Hepatocyte (in vitro differentiated cells): ENCODE measurements at regions not wholly inside any gene's neighbourhood (a gene's known extent, or its start where the extent isn't known, plus 50 kb on each side); places are given as distances from the start of the nearest gene placed in this dataset.

Experiments
- DNase-seq: peaks from one replicate; pipeline ENCODE4 v3.0.0-alpha.2; 2016; ENCODE audit warnings: low spot score
- H2AFZ ChIP-seq: fragments of 200-600 bp; sonication (generic); 2 replicates; pipeline ENCODE4 v1.6.0; 2016; ENCODE audit warnings: antibody characterized with exemption, mild to moderate bottlenecking
- H3K27ac ChIP-seq: fragments of 200-600 bp; sonication (generic); 2 replicates; pipeline ENCODE4 v1.5.1; 2016; ENCODE audit warnings: mild to moderate bottlenecking
- H3K27me3 ChIP-seq: fragments of 200-600 bp; sonication (generic); 2 replicates; pipeline ENCODE4 v1.6.1; 2016
- H3K36me3 ChIP-seq: fragments of 200-600 bp; sonication (generic); replicated peaks from 2 replicates; pipeline ENCODE4 v1.5.1; 2016; ENCODE audit warnings: low read depth; ENCODE audit not compliant: insufficient read depth
- H3K4me1 ChIP-seq: fragments of 200-600 bp; sonication (generic); 2 replicates; pipeline ENCODE4 v1.5.1; 2016; ENCODE audit warnings: mild to moderate bottlenecking, moderate library complexity; ENCODE audit not compliant: insufficient read depth
- H3K4me2 ChIP-seq: fragments of 200-600 bp; sonication (generic); 2 replicates; pipeline ENCODE4 v1.6.0; 2016
- H3K4me3 ChIP-seq: fragments of 200-600 bp; sonication (generic); 2 replicates; pipeline ENCODE4 v1.5.1; 2016; ENCODE audit warnings: mild to moderate bottlenecking
- H3K79me2 ChIP-seq: fragments of 200-600 bp; sonication (generic); 2 replicates; pipeline ENCODE4 v1.6.0; 2017; ENCODE audit warnings: mild to moderate bottlenecking
- H3K9me2 ChIP-seq: fragments of 200-600 bp; sonication (generic); replicated peaks from 2 replicates; pipeline ENCODE4 v1.6.0; 2017; ENCODE audit warnings: mild to moderate bottlenecking; ENCODE audit not compliant: insufficient read depth
- H3K9me3 ChIP-seq: fragments of 200-600 bp; sonication (generic); 2 replicates; pipeline ENCODE4 v1.5.1; 2016; ENCODE audit warnings: low read depth, mild to moderate bottlenecking
- H4K20me1 ChIP-seq: fragments of 200-600 bp; sonication (generic); 2 replicates; pipeline ENCODE4 v1.6.0; 2016; ENCODE audit warnings: mild to moderate bottlenecking; ENCODE audit not compliant: insufficient read depth, poor library complexity, severe bottlenecking
- EZH2 ChIP-seq: fragments of 200-600 bp; sonication (generic); IDR thresholded peaks from 2 replicates; pipeline ENCODE4 v1.6.1; 2016; ENCODE audit warnings: antibody characterized with exemption, mild to moderate bottlenecking, borderline replicate concordance
- EZH2phosphoT487 ChIP-seq: fragments of 200-600 bp; sonication (generic); IDR thresholded peaks from one replicate; pipeline ENCODE4 v1.6.1; 2018; ENCODE audit warnings: antibody characterized with exemption, mild to moderate bottlenecking, low read depth, moderate library complexity; ENCODE audit not compliant: unreplicated experiment, severe bottlenecking
- WGBS: methylation state at CpG from one replicate; pipeline ENCODE4 v1.1.6; 2016; ENCODE audit warnings: low lambda C conversion rate; ENCODE audit errors: missing lambda C conversion rate; 5-methylcytosine and 5-hydroxymethylcytosine counted together
- TF ChIP-seq, protein P1 (sequence below): fragments of 200-600 bp; sonication (generic); IDR thresholded peaks from 2 replicates; pipeline ENCODE4 v1.5.1; 2016; ENCODE audit warnings: antibody characterized with exemption, mild to moderate bottlenecking; ENCODE audit not compliant: poor library complexity

DNA sequence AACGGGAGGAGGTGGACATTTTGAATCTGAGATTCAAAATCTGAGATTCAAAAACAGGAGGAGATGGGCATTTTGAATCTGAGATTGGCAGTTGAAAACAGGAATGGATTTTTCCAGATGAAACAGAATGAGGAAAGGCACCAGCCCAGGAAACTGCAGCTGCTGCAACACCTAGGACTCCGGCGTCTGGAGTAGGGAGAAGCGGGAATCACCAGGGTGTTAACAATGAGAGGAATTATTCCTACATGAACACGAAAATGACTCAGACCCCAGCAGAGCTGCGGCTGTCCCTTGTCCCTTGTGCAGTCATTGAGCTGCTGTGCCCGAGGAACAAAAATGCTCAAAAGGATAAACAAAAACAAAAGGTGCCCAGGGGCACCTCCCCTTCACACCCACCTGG is 59.9 kb upstream of the KAT6B start:
- DNase-seq, result no peak
- no peaks in the 10 kb centered on the region for H3K36me3 ChIP-seq
- H3K9me3 ChIP-seq, result no peaks in the 10 kb centered on the region
- H3K9me2 ChIP-seq, result no peaks in the 10 kb centered on the region
- no peaks in the 10 kb centered on the region for H3K27me3 ChIP-seq
- H4K20me1 ChIP-seq, result no peaks in the 10 kb centered on the region
- H3K4me1 ChIP-seq, result no peaks in the 10 kb centered on the region
- H3K27ac ChIP-seq, result no peak overlapping the region
- WGBS, result 76% methylated on average over 7 of the region's 7 CpGs
- no peaks in the 10 kb centered on the region for H3K79me2 ChIP-seq
- no peak overlapping the region for H3K4me2 ChIP-seq
- no peak overlapping the region for H2AFZ ChIP-seq
- TF ChIP-seq EZH2phosphoT487, result no peak
- TF ChIP-seq EZH2, result no peak
- TF ChIP-seq, protein P1, sequence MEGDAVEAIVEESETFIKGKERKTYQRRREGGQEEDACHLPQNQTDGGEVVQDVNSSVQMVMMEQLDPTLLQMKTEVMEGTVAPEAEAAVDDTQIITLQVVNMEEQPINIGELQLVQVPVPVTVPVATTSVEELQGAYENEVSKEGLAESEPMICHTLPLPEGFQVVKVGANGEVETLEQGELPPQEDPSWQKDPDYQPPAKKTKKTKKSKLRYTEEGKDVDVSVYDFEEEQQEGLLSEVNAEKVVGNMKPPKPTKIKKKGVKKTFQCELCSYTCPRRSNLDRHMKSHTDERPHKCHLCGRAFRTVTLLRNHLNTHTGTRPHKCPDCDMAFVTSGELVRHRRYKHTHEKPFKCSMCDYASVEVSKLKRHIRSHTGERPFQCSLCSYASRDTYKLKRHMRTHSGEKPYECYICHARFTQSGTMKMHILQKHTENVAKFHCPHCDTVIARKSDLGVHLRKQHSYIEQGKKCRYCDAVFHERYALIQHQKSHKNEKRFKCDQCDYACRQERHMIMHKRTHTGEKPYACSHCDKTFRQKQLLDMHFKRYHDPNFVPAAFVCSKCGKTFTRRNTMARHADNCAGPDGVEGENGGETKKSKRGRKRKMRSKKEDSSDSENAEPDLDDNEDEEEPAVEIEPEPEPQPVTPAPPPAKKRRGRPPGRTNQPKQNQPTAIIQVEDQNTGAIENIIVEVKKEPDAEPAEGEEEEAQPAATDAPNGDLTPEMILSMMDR, result no peak
- no peak overlapping the region for H3K4me3 ChIP-seq

GRCh38 chr10:74770400-74770799 is 56.0 kb upstream of the KAT6B start:
- H3K27me3 ChIP-seq, result no peaks in the 10 kb centered on the region
- DNase-seq, result no peak
- no peak overlapping the region for H3K27ac ChIP-seq
- H3K4me2 ChIP-seq, result no peak overlapping the region
- TF ChIP-seq EZH2phosphoT487 (no peak), EZH2 (no peak)
- TF ChIP-seq, protein P1, result no peak
- H3K9me2 ChIP-seq, result no peaks in the 10 kb centered on the region
- H3K36me3 ChIP-seq, result no peaks in the 10 kb centered on the region
- no peak overlapping the region for H3K4me3 ChIP-seq
- no peaks in the 10 kb centered on the region for H3K79me2 ChIP-seq
- no peaks in the 10 kb centered on the region for H3K9me3 ChIP-seq
- no peak overlapping the region for H2AFZ ChIP-seq
- H3K4me1 ChIP-seq, result no peaks in the 10 kb centered on the region
- no peaks in the 10 kb centered on the region for H4K20me1 ChIP-seq

GRCh38 chr10:74771054-74771453 is 55.3 kb upstream of the KAT6B start:
- Histone ChIP-seq H3K27me3 (no peaks in the 10 kb centered on the region), H2AFZ (no peak overlapping the region), H3K36me3 (no peaks in the 10 kb centered on the region), H3K79me2 (no peaks in the 10 kb centered on the region), H3K4me1 (no peaks in the 10 kb centered on the region), H3K27ac (no peak overlapping the region), H3K9me3 (no peaks in the 10 kb centered on the region), H3K4me3 (no peak overlapping the region), H3K4me2 (no peak overlapping the region), H4K20me1 (no peaks in the 10 kb centered on the region), H3K9me2 (no peaks in the 10 kb centered on the region)
- no peak for DNase-seq
- 85% methylated on average over 6 of the region's 6 CpGs for WGBS
- TF ChIP-seq EZH2 (no peak), EZH2phosphoT487 (no peak)
- TF ChIP-seq, protein P1, result no peak

DNA sequence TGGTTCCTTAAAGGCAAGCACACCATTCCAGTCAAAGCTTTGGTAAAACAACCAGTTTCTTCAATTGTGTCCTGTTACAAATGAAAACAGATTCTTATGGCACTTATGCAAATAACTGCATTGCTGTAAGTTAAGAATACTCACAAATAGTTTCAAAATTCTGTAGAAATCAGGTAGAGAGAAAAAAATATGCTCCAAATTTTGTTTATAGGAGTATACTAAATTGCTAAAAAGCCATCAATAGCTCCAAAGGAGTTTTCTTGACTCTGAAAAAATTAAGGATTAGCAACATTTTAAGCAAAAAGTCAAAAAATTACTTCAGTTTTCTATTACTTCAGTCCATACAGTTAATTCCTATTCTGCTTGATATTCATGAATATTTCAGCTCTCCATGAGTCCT is 51.3 kb upstream of the KAT6B start:
- DNase-seq, result no peak
- Histone ChIP-seq H2AFZ (no peak overlapping the region), H3K9me2 (no peaks in the 10 kb centered on the region), H3K4me3 (no peak overlapping the region), H3K36me3 (no peaks in the 10 kb centered on the region), H3K27me3 (no peaks in the 10 kb centered on the region), H3K27ac (no peak overlapping the region), H3K9me3 (no peaks in the 10 kb centered on the region), H3K4me2 (no peak overlapping the region), H4K20me1 (no peaks in the 10 kb centered on the region), H3K79me2 (no peaks in the 10 kb centered on the region), H3K4me1 (no peaks in the 10 kb centered on the region)
- TF ChIP-seq, protein P1, result no peak
- TF ChIP-seq EZH2, result no peak
- TF ChIP-seq EZH2phosphoT487, result no peak
